ENCODE measurements at regions not wholly inside any gene's neighbourhood (a gene's known extent, or its start where the extent isn't known, plus 50 kb on each side); places are given as distances from the start of the nearest gene placed in this dataset.

- H3K4me3 ChIP-seq (IDR thresholded peaks at IDR 0.05; ENCODE audit: insufficient read depth, low read depth, low read length) = no peak overlapping the region
- no peaks in the 10 kb centered on the region for H3K27me3 ChIP-seq (ENCODE audit: insufficient read depth, low read depth)
- no peaks in the 10 kb centered on the region for H3K4me1 ChIP-seq (ENCODE audit: low read depth, poor library complexity, severe bottlenecking)
- no peak overlapping the region for H2AFZ ChIP-seq (ENCODE audit: low read depth)
- TF ChIP-seq CTCF (conservative IDR thresholded peaks at IDR 0.05; ENCODE audit: low read depth, low read length) = no peak
- no peaks in the 10 kb centered on the region for H3K79me2 ChIP-seq (ENCODE audit: insufficient read depth, low read depth)
- no peaks in the 10 kb centered on the region for H4K20me1 ChIP-seq (ENCODE audit: insufficient read depth)
- H3K9ac ChIP-seq = no peak overlapping the region
- H3K4me2 ChIP-seq = no peak overlapping the region
- H3K27ac ChIP-seq = no peak overlapping the region
- H3K36me3 ChIP-seq (ENCODE audit: insufficient read depth) = no peaks in the 10 kb centered on the region
These were observed 323.3 kb downstream of the FOXG1 start for GRCh38 chr14:29089849-29090248.

GRCh38 chr14:29092121-29092520, 325.5 kb downstream of the FOXG1 start:
- no peak overlapping the region for H3K9ac ChIP-seq
- H3K27me3 ChIP-seq (ENCODE audit: insufficient read depth, low read depth) = no peaks in the 10 kb centered on the region
- no peak overlapping the region for H3K4me2 ChIP-seq
- H3K27ac ChIP-seq = no peak overlapping the region
- no peak overlapping the region for H2AFZ ChIP-seq (ENCODE audit: low read depth)
- no peaks in the 10 kb centered on the region for H3K79me2 ChIP-seq (ENCODE audit: insufficient read depth, low read depth)
- TF ChIP-seq CTCF (conservative IDR thresholded peaks at IDR 0.05; ENCODE audit: low read depth, low read length) = no peak
- no peaks in the 10 kb centered on the region for H4K20me1 ChIP-seq (ENCODE audit: insufficient read depth)
- no peaks in the 10 kb centered on the region for H3K36me3 ChIP-seq (ENCODE audit: insufficient read depth)
- H3K4me1 ChIP-seq (ENCODE audit: low read depth, poor library complexity, severe bottlenecking) = no peaks in the 10 kb centered on the region
- no peak overlapping the region for H3K4me3 ChIP-seq (IDR thresholded peaks at IDR 0.05; ENCODE audit: insufficient read depth, low read depth, low read length)

DNA sequence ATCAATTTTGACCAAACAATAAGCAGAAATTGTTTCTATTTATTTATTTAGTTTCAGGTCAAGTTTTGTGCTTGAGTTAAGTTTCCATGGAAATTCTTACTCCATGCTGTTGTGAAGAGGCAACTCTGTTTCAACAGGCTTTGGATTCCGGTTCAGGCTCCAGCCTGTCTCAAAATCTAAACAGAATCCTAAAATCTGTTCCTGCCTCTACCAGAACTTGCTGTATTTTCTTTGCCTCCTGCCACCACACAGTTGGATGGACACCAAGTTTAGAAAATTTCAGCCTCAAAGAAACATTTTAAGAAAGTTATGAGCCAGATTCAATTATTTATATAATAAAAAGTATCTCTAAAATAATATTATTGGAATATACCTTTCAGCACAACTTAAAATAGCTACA, 330.9 kb downstream of the FOXG1 start:
- H3K36me3 ChIP-seq (ENCODE audit: insufficient read depth) = no peaks in the 10 kb centered on the region
- no peak for TF ChIP-seq CTCF (conservative IDR thresholded peaks at IDR 0.05; ENCODE audit: low read depth, low read length)
- H3K79me2 ChIP-seq (ENCODE audit: insufficient read depth, low read depth) = no peaks in the 10 kb centered on the region
- H4K20me1 ChIP-seq (ENCODE audit: insufficient read depth) = no peaks in the 10 kb centered on the region
- no peaks in the 10 kb centered on the region for H3K4me1 ChIP-seq (ENCODE audit: low read depth, poor library complexity, severe bottlenecking)
- no peak overlapping the region for H2AFZ ChIP-seq (ENCODE audit: low read depth)
- H3K4me3 ChIP-seq (IDR thresholded peaks at IDR 0.05; ENCODE audit: insufficient read depth, low read depth, low read length) = no peak overlapping the region
- no peak overlapping the region for H3K27ac ChIP-seq
- H3K9ac ChIP-seq = no peak overlapping the region
- H3K27me3 ChIP-seq (ENCODE audit: insufficient read depth, low read depth) = no peaks in the 10 kb centered on the region
- H3K4me2 ChIP-seq = no peak overlapping the region

- H3K9ac ChIP-seq = no peak overlapping the region
- no peak overlapping the region for H3K4me2 ChIP-seq
- no peak overlapping the region for H2AFZ ChIP-seq (ENCODE audit: low read depth)
- H4K20me1 ChIP-seq (ENCODE audit: insufficient read depth) = no peaks in the 10 kb centered on the region
- no peak for TF ChIP-seq CTCF (conservative IDR thresholded peaks at IDR 0.05; ENCODE audit: low read depth, low read length)
- H3K4me1 ChIP-seq (ENCODE audit: low read depth, poor library complexity, severe bottlenecking) = no peaks in the 10 kb centered on the region
- H3K27me3 ChIP-seq (ENCODE audit: insufficient read depth, low read depth) = no peaks in the 10 kb centered on the region
- no peak overlapping the region for H3K4me3 ChIP-seq (IDR thresholded peaks at IDR 0.05; ENCODE audit: insufficient read depth, low read depth, low read length)
- H3K36me3 ChIP-seq (ENCODE audit: insufficient read depth) = no peaks in the 10 kb centered on the region
- no peaks in the 10 kb centered on the region for H3K79me2 ChIP-seq (ENCODE audit: insufficient read depth, low read depth)
- H3K27ac ChIP-seq = no peak overlapping the region
These were observed 332.1 kb downstream of the FOXG1 start for GRCh38 chr14:29098656-29099055.

DNA sequence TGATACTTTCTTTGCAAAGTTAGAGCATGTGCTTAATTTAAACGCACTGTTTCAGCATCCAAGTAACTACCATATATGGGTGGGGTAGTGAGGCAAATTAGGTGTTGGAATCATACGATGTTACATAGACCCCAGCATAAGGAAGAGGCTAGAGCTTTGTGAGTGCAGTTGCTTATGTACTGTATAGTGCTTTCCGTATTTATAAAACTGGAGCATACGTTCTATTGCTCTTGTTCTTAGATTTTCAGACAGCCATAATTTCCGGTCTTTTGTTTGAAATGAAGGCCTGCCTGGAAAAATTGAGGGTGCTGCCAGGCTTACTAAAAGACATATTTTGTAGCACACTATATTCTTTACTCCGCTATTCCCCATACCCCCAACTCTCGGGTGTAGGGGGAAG, 335.7 kb downstream of the FOXG1 start:
- H3K4me2 ChIP-seq = no peak overlapping the region
- H3K27ac ChIP-seq = no peak overlapping the region
- no peak for TF ChIP-seq CTCF (conservative IDR thresholded peaks at IDR 0.05; ENCODE audit: low read depth, low read length)
- H3K4me3 ChIP-seq (IDR thresholded peaks at IDR 0.05; ENCODE audit: insufficient read depth, low read depth, low read length) = no peak overlapping the region
- no peaks in the 10 kb centered on the region for H3K4me1 ChIP-seq (ENCODE audit: low read depth, poor library complexity, severe bottlenecking)
- H3K79me2 ChIP-seq (ENCODE audit: insufficient read depth, low read depth) = no peaks in the 10 kb centered on the region
- no peak overlapping the region for H2AFZ ChIP-seq (ENCODE audit: low read depth)
- no peaks in the 10 kb centered on the region for H4K20me1 ChIP-seq (ENCODE audit: insufficient read depth)
- H3K27me3 ChIP-seq (ENCODE audit: insufficient read depth, low read depth) = no peaks in the 10 kb centered on the region
- no peak overlapping the region for H3K9ac ChIP-seq
- H3K36me3 ChIP-seq (ENCODE audit: insufficient read depth) = no peaks in the 10 kb centered on the region

Measured in KMS-11 (cell line).